T-helper 2 cell (primary cell): ENCODE measurements at regions not wholly inside any gene's neighbourhood (a gene's known extent, or its start where the extent isn't known, plus 50 kb on each side); places are given as distances from the start of the nearest gene placed in this dataset.

Experiments used
- DNase-seq, 5 experiments: peaks; one replicate each; pipeline versions ENCODE4 v3.0.0 to v3.0.0-alpha.2; 2012 to 2022

DNA sequence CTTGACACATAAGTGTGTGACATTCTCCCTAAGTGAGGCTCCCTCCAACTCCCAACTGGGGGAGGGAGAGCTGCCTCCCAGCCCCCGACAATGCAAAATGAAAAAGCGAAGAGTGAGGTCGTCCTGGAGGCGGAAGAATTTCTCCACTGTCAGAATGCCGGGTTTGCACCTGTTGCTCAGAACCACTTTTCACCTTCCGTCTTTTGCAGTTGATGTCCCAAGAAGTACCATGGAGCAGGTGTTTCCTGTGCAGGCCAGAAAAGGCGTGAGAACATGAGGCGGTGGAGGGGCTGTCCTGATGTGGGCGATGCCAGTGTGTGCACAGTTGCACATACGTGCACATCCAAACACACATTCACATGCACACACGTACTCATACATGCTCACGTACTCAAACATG lies 158.6 kb upstream of the AJAP1 start:
- DNase-seq: no peak

DNA sequence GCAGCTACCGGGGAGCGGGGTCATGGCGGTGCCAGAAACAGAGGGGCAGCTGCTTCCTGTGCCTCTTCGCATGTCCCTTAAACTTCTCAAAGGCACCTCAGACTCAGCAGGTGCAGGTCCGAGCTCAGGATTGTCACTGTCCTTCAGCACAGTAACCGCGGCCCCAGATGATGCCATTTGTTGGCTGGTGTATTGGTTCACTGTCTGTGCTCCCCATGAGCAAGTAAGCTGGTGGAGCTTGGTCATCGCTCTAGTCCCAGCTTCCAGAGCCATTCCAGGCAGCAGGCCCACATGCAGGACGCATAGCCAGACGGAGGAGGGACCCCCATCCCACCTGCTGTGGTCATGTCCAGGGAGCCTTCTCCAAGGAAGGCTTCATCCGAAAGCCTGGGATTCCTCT lies 154.0 kb upstream of the AJAP1 start:
- DNase-seq: no peak

DNA sequence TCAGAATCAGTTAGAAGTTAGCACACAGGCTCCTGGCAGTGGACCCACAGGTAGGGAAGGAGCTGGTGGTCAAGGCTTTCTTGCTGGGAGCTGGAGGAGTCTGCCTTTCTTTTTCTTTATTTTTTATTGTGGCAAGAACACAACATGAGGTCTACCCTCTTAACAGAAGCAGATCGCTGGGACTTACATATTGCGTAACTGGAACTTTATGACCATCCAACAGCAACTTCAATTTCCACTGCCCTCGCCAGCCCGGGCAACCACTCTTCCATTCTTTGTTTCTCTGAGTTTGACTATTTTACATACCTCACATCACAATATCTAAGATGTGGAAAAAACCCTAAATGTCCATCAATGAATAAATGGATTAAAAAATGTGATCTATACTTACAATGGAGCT lies 147.8 kb upstream of the AJAP1 start:
- no peak for DNase-seq

DNA sequence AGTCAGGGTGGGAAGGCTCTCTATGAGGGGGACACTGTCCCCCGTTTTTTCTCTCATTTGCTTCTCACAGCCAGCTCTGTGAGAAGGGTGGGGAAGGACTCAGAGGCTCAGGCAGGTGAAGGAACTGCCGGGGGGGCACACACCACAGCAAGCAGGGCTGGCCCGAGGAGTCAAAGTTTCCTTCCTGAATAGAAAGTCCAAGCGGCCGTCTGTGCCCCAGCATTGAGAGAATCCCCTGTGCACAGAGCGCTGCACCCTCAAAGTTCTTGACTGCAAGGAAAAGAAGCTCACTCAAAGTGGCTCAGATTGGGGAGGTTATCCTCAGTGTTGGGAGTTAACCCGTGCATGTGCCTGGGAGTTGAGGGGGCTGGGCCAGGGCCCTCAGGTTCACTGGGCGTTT lies 145.2 kb upstream of the AJAP1 start:
- no peak for DNase-seq

DNA sequence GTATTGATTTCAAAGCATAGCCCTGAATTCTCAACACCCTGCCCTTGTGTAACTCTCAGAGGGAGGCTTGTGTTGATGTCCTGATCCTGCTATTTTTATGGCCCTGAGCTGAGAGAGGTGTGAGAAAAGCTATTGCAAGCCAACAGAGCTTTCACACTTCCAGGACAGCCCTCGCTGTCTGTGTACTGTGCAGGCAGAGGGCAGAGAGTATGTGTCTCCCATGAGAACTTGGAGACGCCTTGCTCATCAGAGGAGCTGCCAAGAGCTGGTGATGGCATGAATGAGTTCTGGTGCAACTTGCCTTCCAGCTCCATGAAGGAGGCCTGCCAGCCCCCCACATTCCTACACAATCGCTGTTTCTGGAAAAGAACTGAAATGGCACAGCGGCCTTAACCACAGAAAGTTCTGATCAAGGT lies 144.1 kb upstream of the AJAP1 start:
- DNase-seq: no peak

DNA sequence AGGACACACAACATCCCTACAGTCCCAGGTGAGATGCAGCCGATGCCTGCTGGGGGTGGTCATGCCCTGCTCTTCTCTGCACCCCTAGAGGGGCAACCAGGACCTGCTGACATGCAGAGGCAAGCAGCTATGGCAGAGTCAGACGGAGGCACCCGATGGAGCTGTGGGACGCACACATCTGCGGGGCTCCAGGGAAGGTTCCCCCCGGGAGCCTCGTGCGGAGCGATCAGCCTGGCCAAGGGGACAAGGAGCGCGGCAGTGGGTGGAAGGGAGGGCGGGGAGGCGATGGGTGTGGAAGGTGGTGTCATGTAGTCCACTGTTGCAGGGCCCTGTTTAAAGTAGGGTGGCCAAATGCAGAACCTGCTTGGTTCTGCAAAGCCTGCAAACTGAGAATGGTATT lies 143.0 kb upstream of the AJAP1 start:
- DNase-seq: no peak

DNA sequence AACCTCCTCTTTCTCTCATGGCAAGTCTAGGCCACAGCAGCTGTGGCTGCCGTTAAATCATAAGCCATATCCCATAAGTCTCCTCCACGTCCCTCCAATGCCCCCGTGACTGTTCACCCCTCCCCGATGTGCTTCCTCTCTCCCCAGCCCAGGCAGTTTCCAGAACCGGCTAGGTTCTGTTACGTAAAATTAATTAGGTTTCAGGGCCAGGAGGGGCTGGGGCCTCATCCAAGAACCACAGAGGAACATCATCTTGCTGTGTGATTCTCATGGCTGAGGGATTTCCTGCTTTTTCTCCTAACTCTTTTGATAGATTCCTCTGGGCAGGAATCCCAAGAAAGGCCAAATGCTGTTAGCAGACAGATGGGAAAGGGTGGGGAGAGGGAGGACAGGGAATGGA lies 141.8 kb upstream of the AJAP1 start:
- DNase-seq: no peak

DNA sequence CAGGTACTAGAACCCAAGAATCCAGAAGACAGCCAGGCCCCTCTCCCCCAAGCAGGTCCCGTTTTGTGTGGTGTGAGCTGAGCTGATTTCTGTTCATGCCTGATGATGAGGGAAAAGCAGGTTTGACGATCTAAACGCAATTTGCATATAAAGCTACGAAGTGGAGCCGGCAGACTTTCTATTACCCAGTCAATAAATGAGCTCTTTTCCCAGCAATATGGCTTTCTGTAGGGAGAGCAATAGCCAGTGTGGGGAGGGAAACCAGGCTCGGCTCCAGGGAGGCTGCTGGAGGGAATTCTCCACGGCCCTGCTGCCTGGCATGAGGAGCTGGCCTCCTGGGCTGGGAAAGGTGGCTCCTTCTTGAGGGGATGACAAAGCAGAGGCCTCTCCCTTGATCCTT lies 140.7 kb upstream of the AJAP1 start:
- DNase-seq: no peak

DNA sequence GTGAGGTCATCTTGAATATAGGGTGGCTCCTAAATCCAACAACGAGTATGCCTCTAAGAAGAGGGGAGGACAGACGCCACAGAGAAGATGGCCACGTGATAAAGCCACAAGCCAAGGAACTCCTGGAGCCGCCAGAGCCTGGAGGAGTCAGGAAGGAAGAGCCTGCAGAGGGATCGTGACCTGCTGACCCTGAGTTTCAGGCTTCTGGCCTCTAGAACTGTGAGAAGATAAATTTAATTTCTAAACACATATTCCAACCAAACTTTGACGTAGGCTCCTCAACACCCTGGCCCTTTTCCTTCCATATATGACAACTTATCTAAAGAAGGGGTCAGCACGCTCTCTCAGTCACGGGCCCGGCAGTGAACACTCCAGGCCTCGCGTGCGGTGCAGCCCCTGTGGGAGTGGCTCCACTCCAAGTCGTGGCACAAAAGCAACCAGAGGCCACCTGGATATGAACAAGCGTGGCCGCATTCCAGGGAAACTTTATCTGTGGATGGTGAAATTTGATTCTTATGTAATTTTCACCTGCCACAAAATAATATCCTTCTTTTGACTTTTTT lies 138.6 kb upstream of the AJAP1 start:
- no peak for DNase-seq

DNA sequence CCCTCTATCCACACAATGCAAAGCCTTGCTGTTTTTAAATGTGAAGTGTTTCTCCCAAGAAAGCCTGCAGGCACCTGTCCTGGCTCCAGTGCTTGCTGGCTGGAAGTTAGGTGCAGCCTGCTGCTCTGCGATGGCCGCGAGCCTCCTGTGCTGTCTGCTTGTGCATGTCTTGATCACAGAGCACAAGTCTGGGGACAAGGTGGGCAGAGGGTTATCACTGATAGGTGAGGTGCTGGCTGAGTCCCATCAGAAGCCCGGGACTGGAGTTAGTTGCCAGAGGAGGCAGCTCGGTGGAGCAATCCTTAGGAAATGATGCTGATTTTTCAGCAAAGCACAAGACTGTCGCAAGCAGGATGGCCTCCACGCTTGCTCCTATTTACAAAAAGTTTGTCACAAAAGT lies 137.8 kb upstream of the AJAP1 start:
- no peak for DNase-seq

DNA sequence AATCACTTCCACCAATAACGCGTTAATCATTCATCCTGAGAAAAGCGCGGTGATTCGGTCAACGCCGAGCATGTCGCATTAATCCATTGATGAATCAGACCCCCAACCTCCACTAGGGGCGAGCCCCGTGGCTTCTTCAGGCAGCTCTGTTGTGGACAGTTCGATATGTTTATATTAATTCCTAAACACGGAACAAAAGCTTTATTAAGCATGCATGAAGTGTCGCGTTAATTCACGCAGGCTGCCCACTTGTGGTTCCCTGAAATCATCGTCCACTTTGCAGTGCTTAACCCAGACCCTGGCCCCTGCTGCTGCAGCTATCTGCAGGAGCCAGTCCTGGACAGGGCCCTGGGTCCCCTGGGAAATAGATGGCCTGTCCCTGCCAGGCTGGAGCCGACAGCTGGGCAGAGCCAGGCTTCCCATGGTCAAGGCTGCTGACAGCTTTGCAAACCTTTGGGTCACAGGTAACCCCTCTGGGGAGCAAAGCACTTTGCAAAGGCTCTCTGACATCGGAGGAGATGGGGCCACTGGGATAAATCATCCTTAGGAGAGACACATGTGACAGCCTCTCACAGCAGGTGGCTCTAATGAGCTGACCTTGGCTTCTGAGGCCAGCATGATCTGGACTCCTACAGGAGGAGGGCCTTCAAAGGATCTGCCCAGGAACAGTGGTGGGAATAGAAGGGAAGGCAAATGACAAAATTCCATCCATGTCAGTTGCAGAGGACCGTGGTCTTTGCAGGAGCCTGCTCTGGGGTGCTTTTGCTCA lies 137.0 kb upstream of the AJAP1 start:
- no peak for DNase-seq

DNA sequence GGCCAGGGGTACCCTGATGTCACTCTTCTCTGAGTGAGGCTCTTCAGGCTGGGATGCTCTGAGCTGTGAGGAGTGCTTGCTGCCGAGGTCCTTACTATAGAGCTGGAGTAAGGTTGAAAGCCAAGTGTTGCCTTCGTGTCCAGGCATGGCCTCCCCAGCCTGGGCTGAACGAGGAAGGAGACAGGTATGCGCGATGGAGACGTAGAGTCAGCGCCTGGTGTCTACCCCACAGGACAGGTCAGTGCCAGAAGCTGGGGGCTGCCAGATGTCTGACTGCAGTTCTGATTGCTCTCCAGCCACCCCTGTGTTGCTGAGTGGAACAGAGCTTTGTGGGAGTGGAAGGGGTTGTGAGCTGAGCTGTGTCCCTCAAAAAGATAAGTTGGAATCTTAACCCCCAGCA lies 135.8 kb upstream of the AJAP1 start:
- DNase-seq: no peak

DNA sequence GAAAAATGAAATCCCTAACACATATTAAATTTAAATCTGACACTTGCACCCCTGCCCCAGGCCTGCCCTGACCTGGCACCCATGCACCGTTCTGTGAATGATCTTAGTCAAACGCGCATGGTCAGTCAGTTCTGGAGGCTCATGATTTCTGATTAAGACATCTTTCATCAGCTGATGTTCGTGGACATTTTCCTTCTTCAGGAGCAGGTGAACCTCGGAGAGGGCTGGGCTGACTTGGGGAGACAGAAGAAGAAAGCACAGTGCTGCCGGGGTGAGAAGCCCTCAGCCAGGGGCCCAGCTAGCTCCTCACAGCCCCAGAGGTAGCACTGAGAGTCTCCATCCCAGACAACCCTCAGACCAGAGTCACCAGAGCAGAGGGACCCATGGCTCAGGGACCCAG lies 134.5 kb upstream of the AJAP1 start:
- DNase-seq: no peak

DNA sequence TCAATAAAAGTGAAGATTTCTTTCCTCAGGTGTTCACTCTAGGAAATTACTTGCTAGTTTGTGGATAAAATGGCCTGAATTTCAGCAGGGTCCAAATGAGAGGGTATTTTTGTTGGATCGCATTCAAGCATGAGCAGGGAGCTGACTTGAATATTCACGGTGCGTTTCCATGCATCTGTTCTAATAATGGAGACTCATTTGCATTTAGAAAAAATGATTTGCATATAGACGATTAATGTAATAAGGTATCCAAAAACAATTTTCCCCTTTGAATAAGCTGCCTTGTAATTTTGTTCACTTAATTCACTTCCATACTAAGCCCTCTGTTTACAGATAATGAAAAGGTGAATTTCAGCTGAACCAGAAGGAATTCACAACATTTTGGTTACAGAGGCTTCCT lies 130.9 kb upstream of the AJAP1 start:
- DNase-seq: no peak

DNA sequence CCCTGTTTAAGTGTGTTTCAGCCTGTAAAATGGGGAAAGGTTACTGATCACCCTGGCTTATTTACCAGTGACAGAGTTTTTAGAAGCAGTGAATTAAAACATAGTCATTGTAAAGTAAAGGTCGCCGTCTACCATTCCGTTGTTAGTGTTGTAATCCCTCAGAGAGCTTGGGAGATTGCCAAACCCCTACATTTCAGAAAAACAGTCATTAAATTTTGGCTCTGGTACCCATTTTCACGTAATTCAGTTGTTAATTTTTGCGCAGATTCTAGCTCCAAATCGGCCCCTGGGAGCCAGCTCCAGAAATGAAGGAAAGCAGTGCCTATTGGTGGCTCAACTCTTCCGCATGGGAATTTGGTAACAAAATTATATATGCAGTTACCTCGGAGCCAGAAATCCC lies 127.7 kb upstream of the AJAP1 start:
- DNase-seq: no peak

DNA sequence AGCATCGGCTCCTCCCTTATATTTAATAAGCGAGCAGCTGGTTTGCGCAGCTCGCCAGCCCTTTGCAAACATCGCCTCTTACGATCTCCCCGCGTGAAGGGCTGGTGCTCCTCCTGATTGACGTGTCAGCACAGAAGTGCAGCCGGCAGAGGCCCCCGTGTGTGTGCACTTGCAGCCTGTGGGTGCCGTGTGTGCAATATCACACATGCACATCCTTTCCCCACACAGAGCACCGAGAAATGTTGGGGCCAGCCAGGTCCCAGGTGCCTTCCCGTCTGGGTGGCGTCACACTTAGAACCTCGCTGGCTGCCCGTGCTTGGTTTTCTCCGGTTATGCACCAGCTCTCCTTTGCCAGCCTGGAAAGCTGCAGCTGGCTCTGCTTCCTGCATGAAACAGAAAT lies 126.6 kb upstream of the AJAP1 start:
- no peak for DNase-seq

DNA sequence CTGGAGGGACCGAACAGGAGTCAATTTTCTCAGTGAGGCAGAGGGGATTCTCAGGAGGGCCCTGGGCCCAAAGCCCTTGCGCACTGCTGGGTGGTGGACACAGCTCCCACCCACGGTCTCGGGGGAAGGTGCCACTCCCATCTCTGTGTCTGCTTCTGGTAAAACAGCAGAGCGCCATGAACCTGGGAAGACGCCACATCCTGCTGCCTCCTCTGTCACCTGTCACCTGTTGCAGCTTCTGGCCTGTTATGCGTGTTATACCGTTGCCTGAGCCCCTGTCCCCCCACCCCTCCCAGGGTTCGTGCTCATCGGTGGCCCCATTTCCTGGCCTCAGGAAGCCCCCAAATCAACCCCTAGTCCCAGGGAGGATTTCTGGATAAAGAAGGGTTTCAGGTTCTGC lies 125.8 kb upstream of the AJAP1 start:
- no peak for DNase-seq

DNA sequence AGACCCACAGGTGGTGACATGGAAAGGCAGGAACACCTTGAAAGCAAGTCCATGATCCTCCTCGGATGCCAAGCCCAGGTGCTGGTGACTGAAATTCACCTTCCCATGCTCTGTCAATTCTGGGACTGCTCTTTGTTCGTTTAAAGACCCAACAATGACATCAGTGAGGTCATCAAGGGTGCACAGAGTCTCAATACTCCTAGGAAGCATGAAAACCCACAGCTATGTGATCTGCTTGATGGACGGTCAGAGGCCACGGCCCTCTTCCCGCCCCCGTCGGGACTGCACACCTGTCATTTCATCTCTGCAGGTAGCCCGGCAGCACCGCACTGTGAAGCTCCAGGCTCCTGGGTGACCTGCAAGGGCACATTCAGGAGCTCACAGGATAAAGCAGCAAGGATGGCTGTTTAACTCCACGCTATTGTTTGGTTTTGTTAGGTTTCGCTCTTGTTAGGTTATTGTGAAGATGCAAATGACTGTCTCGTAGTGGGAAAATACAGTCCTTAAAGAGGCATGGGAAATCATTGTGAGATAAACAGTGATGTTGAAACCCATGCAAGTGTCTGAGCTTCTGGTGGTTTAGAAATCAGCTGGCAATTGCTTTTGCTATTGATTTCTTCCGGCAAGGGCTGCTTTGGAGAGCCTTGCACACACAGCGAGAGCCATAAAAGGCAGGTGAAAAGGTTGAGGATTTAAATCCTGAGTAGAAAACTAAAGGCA lies 124.8 kb upstream of the AJAP1 start:
- DNase-seq: no peak

DNA sequence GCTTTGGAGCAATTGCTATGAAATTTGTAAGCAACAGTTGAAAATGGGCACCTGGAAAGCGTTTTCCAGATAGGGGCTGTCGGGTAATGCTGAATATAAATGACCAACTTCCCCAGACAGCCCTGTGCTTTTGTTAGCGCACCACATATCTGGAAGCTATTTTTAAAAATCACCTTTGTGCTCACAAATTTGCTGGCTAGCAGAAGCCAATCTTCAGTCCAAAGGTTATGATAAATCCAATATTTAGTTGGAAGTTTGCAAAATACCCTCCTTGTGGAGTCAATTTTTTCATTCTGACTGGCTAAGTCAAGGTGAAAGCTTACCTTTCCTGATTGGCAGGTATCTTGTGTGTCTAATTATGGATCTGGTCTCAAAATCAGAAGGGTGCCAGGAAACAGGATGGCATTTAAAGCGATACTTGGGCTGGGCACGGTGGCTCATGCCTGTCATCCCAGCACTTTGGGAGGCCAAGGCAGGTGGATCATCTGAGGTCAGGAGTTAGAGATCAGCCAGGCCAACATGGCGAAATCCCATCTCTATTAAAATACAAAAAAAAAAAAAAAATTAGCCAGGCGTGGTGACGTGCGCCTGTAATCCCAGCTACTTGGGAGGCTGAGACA lies 124.1 kb upstream of the AJAP1 start:
- DNase-seq: no peak

DNA sequence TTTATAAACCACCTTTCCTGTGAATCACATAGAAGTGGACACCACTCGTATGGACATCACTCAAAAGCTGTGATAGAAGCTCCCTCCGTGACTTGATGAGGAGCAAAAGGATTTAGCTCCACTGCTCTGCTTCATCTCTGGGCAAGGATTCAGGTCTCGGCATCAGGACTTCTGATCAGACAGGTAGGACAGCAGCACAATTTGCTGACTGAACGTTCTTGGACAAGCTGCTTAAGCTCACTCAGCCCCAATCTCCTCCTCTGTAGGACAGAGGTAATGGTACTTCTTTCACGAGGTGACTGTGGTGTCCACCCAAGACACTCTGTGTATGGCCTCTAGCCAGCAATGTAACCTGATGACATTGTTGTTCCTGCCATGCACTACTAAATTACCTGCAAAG lies 122.6 kb upstream of the AJAP1 start:
- no peak for DNase-seq

DNA sequence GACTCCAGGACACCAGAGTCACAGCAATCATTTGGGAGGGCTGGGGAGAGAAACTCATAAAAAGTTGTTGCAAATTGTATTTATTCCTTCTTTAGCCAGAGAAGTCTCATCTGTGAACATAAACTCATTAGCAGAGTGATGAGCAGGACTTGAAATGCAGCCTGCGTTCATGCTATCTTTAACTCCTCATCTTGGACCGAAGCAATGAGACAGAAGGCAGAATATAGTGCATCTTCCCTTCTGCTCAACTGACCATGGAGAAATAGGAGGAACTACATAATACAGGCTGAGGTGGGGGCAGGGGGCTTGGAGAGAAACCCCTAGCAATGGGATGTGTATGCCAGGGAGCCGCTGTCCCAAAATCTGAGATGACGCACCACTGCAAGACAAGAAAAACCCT lies 121.8 kb upstream of the AJAP1 start:
- no peak for DNase-seq

DNA sequence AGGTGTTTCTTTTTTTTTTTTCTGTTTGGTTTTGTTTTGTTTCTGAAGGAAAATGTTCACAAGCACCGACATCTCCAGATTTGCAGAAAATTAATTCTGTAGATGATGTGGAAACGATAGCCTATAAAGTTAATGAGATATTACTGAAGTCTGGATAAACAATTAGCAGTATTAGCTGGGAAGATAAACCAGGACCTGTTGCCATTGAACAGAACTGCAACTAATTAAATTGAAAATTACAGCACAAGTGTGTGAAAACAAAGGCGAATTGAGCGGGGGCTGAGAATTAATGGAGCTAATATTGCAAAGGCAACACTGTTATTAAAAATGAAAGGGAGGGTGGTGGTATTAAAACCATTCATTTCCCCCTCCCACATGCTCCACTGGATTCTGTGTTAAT lies 107.5 kb upstream of the AJAP1 start:
- DNase-seq: no peak

DNA sequence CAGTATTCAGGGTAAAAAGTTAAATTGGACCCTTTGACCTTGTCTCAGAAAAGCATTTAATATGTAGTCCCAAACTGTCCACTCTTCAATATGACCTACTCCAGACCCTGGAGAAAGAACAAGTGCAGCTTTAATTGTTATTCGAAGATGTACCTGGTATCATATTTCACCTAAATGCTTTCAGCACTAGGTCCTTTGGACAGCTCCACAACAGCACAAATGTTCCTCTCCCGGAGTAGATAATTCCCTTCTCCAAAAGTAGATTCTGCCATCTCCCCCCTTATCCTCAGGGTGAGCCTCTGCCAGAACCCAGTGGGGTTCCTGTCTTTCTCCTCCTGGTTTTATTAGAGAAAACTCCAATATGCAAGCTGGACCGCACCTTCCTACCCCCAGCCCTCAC lies 104.5 kb upstream of the AJAP1 start:
- DNase-seq: no peak

DNA sequence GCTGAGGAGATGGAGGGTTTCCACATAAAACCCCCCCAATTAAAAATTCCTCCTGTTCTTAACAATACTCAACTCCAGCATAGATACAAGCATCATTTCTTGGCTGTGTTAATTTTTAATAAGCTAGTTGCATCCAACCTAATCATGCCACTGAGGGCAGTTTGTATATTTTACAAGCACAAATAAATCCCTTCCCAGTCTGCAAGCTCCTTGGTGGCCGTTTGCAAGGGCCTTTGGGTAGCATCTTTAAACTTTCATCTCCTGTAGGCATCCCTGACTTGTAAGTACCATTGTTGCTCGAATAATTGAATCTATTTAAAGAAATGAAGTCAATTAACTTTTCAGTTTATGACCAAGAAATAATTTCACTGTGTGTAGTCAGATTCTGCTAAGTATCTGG lies 103.5 kb upstream of the AJAP1 start:
- DNase-seq: no peak
